ENCODE measurements at regions not wholly inside any gene's neighbourhood (a gene's known extent, or its start where the extent isn't known, plus 50 kb on each side); places are given as distances from the start of the nearest gene placed in this dataset.

GRCh38 chr18:60247103-60247502 lies 125.5 kb downstream of the MC4R start:
- TF ChIP-seq, protein P1, sequence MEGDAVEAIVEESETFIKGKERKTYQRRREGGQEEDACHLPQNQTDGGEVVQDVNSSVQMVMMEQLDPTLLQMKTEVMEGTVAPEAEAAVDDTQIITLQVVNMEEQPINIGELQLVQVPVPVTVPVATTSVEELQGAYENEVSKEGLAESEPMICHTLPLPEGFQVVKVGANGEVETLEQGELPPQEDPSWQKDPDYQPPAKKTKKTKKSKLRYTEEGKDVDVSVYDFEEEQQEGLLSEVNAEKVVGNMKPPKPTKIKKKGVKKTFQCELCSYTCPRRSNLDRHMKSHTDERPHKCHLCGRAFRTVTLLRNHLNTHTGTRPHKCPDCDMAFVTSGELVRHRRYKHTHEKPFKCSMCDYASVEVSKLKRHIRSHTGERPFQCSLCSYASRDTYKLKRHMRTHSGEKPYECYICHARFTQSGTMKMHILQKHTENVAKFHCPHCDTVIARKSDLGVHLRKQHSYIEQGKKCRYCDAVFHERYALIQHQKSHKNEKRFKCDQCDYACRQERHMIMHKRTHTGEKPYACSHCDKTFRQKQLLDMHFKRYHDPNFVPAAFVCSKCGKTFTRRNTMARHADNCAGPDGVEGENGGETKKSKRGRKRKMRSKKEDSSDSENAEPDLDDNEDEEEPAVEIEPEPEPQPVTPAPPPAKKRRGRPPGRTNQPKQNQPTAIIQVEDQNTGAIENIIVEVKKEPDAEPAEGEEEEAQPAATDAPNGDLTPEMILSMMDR (conservative IDR thresholded peaks at IDR 0.05; ENCODE audit: low read length) = no peak
- TF ChIP-seq EZH2phosphoT487 (IDR thresholded peaks at IDR 0.05; ENCODE audit: borderline replicate concordance) = no peak

All from Loucy (cell line).